ENCODE measurements at regions not wholly inside any gene's neighbourhood (a gene's known extent, or its start where the extent isn't known, plus 50 kb on each side); places are given as distances from the start of the nearest gene placed in this dataset.

GRCh38 chr2:23200787-23201114, 184.2 kb upstream of the KLHL29 start:
- no peak for DNase-seq

DNA sequence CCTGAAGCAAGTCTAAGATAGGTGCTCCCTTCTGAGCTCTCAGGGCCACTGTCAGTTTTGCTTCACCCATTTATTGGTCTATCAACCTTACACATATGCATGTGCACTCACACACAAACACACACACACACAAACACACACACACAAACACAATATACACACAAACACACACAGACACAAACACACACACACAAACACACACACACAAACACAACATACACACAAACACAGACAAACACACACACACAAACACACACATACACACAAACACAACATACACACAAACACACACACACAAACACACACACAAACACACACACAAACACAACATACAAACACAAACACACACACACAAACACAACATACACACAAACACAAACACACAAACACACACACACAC, 181.6 kb upstream of the KLHL29 start:
- no peak for DNase-seq

DNA sequence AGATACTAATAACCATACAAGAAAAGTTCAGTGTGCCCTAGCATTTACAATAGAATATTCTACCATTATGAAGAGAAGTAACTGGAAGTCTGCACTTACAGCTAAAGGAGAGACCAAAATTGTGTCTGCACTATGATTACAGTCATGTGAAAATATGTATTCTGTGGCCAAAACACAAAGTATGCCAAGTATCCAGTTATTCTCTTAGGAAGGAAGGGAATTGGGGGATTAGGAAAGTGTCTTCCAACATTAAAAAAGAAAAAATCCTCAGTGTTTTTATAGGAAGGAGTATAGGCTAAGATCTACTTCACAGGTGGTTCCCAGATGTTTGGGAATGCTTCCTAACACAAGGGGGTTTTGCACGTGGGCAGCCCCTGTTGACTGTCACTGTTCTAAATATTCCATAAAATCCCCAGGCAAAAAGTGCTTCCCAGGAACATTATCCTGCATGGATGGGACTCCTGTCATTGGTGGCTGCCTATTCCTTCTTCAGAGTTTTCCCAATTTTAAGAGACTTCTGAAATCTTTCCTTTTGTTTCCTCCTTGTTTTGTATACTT, 180.2 kb upstream of the KLHL29 start:
- DNase-seq = no peak

- DNase-seq = no peak
Observed at GRCh38 chr2:23206650-23207049, 178.3 kb upstream of the KLHL29 start.

GRCh38 chr2:23207871-23208270, 177.1 kb upstream of the KLHL29 start:
- DNase-seq = no peak

GRCh38 chr2:23208339-23208738, 176.6 kb upstream of the KLHL29 start:
- no peak for DNase-seq

GRCh38 chr2:23209059-23209458, 175.9 kb upstream of the KLHL29 start:
- no peak for DNase-seq

GRCh38 chr2:23211987-23212583, 172.9 kb upstream of the KLHL29 start:
- DNase-seq = no peak

DNA sequence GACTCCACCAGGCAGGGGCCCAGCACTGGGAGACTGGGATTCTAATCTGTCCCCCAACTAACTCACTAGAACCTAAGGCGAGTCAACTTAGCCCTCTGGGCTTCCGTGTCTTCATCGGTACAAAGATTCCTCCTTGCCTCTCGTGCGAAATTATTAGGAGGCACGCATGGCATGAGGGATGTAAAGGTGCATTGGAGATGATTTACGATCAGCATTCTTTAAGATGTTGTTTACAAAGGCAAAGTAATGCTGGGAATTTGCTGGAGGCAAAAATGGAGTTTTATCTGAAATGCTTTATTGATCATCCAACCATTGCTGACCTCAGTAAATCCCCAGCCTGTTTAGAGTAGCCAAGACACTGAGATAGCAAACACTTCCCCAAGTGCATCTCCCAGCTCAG, 171.8 kb upstream of the KLHL29 start:
- DNase-seq = no peak

DNA sequence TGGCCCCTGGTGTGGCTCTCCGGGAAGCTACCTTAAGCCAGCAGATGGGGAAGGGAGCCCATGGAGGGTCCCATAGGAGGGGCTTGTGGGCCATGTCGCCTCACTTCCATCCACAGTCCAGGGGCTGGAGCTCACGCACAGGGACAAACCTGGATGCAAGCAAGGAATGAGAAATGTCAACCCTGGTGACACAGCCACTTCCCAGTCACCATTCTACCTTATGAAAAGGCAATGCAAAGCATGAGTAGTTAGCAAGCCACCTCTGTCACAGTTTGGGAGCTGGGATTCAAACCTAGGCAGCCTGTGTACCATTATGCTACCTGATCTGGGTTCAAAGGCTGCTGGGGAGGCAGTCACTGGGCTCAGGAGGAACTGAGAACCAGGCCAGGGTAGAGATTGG, 170.0 kb upstream of the KLHL29 start:
- DNase-seq = no peak

DNA sequence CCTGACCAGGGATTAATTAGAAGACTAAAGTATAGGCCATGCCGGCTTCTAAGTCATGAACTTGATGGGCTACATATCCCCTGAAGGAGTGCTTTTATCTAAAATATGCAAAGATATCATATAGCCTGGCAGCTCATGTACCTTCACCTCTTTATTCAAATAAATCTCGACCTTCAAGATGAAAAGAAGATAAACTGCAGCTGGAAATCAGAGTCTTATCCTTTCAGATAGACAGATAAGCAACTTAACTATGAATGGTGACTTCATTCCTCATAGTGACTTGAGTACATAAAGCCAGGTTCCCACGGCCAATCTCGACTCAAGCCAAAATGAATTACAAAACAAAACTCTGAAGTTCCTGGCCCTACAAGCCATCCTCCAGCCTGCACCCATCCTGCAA, 165.3 kb upstream of the KLHL29 start:
- DNase-seq = no peak

- no peak for DNase-seq
Observed at GRCh38 chr2:23220513-23221094, 164.4 kb upstream of the KLHL29 start.

DNA sequence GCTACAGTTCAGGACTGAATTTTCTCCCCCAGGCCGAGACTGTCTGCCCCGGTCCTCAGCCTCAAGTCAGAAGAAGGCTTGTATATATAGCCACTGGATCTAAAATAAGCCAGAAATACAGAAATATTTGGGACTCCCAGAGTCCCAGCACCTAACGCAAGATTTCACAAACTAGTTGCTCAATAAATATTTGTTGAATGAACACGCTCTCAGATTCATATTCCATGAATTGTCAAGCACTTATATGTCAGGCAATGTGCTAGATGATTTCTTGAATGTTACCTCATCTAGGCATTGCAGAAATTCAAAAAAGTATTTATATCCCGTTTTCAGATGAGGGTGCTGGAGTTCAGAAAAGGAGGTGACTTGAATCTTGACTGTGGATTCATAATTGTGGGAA, 163.7 kb upstream of the KLHL29 start:
- no peak for DNase-seq

- no peak for DNase-seq
Observed at GRCh38 chr2:23221901-23222300, 163.1 kb upstream of the KLHL29 start.

DNA sequence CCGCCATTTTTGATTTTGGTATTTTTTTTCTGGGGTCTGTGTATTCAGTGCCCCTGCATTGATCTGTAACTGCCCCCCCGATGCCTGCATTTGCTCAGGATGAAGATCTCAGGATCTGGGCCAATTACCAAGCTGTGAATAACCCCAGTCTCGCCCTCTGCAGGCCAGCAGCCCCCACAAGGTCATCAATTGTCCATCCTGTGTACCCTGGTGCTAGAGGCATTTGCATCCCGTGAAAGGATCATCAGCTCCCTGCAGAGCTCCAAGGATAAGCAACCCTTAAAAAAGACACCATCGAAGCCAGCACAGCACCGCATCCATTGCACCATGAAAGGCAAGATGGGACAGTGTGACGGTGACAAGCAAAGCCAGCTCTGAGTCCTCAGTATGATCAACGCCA, 154.1 kb upstream of the KLHL29 start:
- DNase-seq = no peak

GRCh38 chr2:23231865-23232264, 153.1 kb upstream of the KLHL29 start:
- DNase-seq = no peak

DNA sequence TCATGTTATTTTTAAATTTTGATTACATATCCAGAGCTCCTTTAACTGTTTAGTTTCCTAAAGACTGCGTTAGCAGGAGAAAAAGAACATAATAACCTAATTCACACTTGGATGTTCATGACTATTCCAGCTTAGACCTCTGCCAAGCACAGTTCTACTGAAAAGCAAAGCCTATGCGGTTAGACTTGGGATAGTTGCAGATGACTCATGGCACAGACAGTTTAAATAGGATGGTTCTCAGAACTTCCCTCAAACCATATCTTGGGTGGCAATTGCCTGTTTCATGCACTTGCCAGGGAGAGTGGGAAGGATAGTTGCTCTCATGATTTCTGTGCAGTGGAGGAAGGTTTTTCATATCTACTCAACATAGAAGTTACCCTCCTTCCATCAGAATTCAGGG, 149.7 kb upstream of the KLHL29 start:
- DNase-seq = no peak

DNA sequence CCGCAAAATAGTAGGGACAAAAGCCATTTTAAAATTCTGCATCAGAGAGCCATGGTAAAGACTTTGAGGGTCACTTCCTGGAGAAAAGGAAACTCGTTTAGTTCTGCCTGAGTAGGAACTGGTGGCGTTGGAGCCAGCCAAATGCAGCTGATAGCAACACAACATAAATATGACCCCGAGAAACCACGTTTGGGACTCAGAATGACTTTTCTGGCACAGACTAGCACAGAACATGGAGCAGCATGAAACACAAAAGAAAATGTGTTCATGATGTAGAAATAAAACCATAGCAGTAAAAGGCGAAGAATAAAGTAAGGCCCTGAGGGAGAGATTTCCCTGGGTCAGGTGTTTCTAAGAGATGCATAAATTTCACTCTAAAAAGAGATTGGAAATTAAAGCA, 149.2 kb upstream of the KLHL29 start:
- no peak for DNase-seq

DNA sequence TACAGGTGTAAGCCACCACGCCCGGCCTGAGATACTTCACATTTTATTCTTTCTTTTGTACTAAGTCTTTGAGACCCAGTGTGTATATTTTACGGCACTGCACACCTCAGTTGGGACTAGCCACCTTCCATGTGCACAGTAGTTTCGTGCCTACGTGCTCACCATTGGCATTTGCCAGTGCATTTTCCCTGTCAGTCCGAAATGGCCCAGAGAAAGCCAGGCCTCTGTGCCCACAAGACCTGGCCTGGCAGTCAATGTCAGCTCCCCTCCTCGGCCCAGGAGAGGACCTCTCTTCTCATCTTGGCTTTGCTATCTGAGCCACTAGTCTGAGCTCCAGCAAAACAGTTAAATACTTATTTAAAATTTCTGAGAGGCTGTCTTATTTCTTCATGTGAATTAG, 147.8 kb upstream of the KLHL29 start:
- no peak for DNase-seq

DNA sequence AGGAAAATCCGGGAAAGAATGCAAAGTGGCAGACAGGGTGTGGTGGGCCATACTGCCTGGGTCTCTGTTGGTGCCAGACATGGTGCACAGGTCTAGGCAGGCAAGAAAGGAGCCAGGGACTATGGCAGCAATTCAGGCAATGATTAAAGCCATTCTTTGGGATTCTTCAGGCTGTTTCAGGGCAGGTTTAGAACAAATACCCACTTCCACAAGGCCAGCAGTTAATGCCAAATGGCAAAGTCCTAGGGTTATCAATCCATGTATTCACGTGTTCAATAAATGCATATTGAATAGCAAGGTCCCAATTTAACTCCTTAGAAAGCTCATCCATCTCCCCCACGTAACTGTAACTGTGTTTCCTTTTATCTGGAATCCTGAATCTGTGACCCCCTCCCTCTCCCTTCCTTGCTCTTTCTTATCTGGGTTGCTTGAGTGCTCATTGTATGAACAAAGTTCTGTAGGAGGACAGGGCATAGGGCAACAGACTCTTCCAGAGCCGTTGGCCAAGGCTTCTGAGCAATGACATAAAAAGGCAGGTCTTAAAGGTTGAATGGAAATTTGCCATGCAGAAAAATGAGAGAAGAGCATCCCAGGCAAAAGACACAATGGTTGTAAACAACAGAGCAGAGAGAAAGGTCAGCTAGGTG, 146.8 kb upstream of the KLHL29 start:
- DNase-seq = no peak

DNA sequence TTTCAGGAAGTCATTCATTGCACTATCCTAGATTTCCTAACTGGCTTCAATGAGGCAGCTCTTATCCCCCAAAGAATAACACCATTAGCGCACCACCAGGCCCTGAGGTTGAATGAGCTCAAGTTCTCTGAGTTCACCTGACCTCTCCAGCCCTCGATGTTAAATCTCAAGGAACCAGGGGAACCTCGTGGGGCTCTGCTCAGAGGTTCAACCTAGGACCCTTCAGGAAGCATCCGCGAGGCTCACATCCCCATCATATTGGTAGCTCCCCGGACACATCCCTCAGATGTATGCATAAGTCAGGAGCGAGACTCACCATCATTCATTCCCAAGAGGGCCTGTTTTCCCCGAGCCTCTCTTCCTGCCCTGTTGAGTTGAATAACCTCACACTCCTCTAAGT, 145.6 kb upstream of the KLHL29 start:
- no peak for DNase-seq

GRCh38 chr2:23241121-23241520, 143.9 kb upstream of the KLHL29 start:
- no peak for DNase-seq

GRCh38 chr2:23241611-23242245, 143.3 kb upstream of the KLHL29 start:
- no peak for DNase-seq

- DNase-seq = no peak
Observed at GRCh38 chr2:23243073-23243659, 141.8 kb upstream of the KLHL29 start.

Data from activated CD4-positive, alpha-beta T cell treated with anti-CD3 and anti-CD28 coated beads, Interleukin-10, Interleukin-2, amounts not matched to agents 100 ng/mL and 50 ng/mL, durations not matched to agents 16 hours and 8 hours (primary cell).